ENCODE measurements at regions not wholly inside any gene's neighbourhood (a gene's known extent, or its start where the extent isn't known, plus 50 kb on each side); places are given as distances from the start of the nearest gene placed in this dataset.

- Mint-ChIP-seq H3K9me3 (peaks cover under 1% of the 10 kb centered on the region), H3K27me3 (ENCODE audit: low read depth) (no peaks in the 10 kb centered on the region), H3K4me3 (no peak overlapping the region), H3K27ac (ENCODE audit: unreplicated experiment) (no peak overlapping the region), H3K4me1 (no peaks in the 10 kb centered on the region), H3K36me3 (ENCODE audit: low read depth) (no peaks in the 10 kb centered on the region)
- DNase-seq (ENCODE audit: low read depth, low spot score) = no peak
- no peak for TF ChIP-seq CTCF (conservative IDR thresholded peaks at IDR 0.05)
Observed at GRCh38 chr4:63170923-63171322, 1238.3 kb downstream of the TECRL start.

- H3K4me3 Mint-ChIP-seq = no peak overlapping the region
- DNase-seq (ENCODE audit: low read depth, low spot score) = no peak
- no peak for TF ChIP-seq CTCF (conservative IDR thresholded peaks at IDR 0.05)
Observed at GRCh38 chr4:63169836-63170235, 1239.4 kb downstream of the TECRL start.

GRCh38 chr4:63155561-63155960 lies 1253.7 kb downstream of the TECRL start:
- Mint-ChIP-seq H3K4me1 (no peaks in the 10 kb centered on the region), H3K27me3 (ENCODE audit: low read depth) (no peaks in the 10 kb centered on the region), H3K4me3 (no peak overlapping the region), H3K36me3 (ENCODE audit: low read depth) (no peaks in the 10 kb centered on the region), H3K27ac (ENCODE audit: unreplicated experiment) (no peak overlapping the region), H3K9me3 (peaks cover 10% of the 10 kb centered on the region)
- TF ChIP-seq CTCF (conservative IDR thresholded peaks at IDR 0.05) = no peak
- DNase-seq (ENCODE audit: low read depth, low spot score) = no peak

More at GRCh38 chr4:63169836-63170235, 1239.4 kb downstream of the TECRL start:
- Mint-ChIP-seq H3K27me3 (ENCODE audit: low read depth) (no peaks in the 10 kb centered on the region), H3K4me1 (no peaks in the 10 kb centered on the region), H3K9me3 (peaks cover 7% of the 10 kb centered on the region), H3K27ac (ENCODE audit: unreplicated experiment) (no peak overlapping the region), H3K36me3 (ENCODE audit: low read depth) (no peaks in the 10 kb centered on the region)

- no peak overlapping the region for H3K4me3 Mint-ChIP-seq
- H3K27ac Mint-ChIP-seq (ENCODE audit: unreplicated experiment) = no peak overlapping the region
- H3K27me3 Mint-ChIP-seq (ENCODE audit: low read depth) = no peaks in the 10 kb centered on the region
- H3K4me1 Mint-ChIP-seq = no peaks in the 10 kb centered on the region
- TF ChIP-seq CTCF (conservative IDR thresholded peaks at IDR 0.05) = no peak
- no peak for DNase-seq (ENCODE audit: low read depth, low spot score)
- H3K36me3 Mint-ChIP-seq (ENCODE audit: low read depth) = no peaks in the 10 kb centered on the region
- no peaks in the 10 kb centered on the region for H3K9me3 Mint-ChIP-seq
Observed at GRCh38 chr4:63123441-63123840, 1285.8 kb downstream of the TECRL start.

GRCh38 chr4:63122955-63123354 lies 1286.3 kb downstream of the TECRL start:
- no peak for TF ChIP-seq CTCF (conservative IDR thresholded peaks at IDR 0.05)
- no peaks in the 10 kb centered on the region for H3K36me3 Mint-ChIP-seq (ENCODE audit: low read depth)
- no peak for DNase-seq (ENCODE audit: low read depth, low spot score)
- H3K4me1 Mint-ChIP-seq = no peaks in the 10 kb centered on the region
- no peak overlapping the region for H3K4me3 Mint-ChIP-seq
- H3K9me3 Mint-ChIP-seq = no peaks in the 10 kb centered on the region
- no peak overlapping the region for H3K27ac Mint-ChIP-seq (ENCODE audit: unreplicated experiment)
- no peaks in the 10 kb centered on the region for H3K27me3 Mint-ChIP-seq (ENCODE audit: low read depth)

- H3K36me3 Mint-ChIP-seq (ENCODE audit: low read depth) = no peaks in the 10 kb centered on the region
- no peak overlapping the region for H3K27ac Mint-ChIP-seq (ENCODE audit: unreplicated experiment)
- no peaks in the 10 kb centered on the region for H3K27me3 Mint-ChIP-seq (ENCODE audit: low read depth)
- no peak for DNase-seq (ENCODE audit: low read depth, low spot score)
- H3K4me1 Mint-ChIP-seq = no peaks in the 10 kb centered on the region
- no peak overlapping the region for H3K4me3 Mint-ChIP-seq
- no peak for TF ChIP-seq CTCF (conservative IDR thresholded peaks at IDR 0.05)
- peaks cover 6% of the 10 kb centered on the region for H3K9me3 Mint-ChIP-seq
Observed at GRCh38 chr4:63106600-63106999, 1302.7 kb downstream of the TECRL start.

Data from neural crest cell (in vitro differentiated cells).